HG03196 (cell line): ENCODE measurements at regions not wholly inside any gene's neighbourhood (a gene's known extent, or its start where the extent isn't known, plus 50 kb on each side); places are given as distances from the start of the nearest gene placed in this dataset.
A peak's percentile ranks its signal among the peaks of the same experiment; 100 is the strongest.
"Not testable (repeated sequence)": the region's sequence is repeated elsewhere in the genome, so short reads cannot be mapped to it uniquely, and the experiment has no call there.

Source experiments
- ATAC-seq: cut with Tn5 transposase; IDR thresholded peaks from one replicate; pipeline ENCODE4 v1.9.1; 2021; ENCODE audit not compliant: unreplicated experiment

- no peak for ATAC-seq
Measured at GRCh38 chr2:185475914-185476313, 262.7 kb upstream of the FSIP2 start.

- no peak for ATAC-seq
Measured at GRCh38 chr2:185477452-185477851, 261.2 kb upstream of the FSIP2 start.

- ATAC-seq = no peak
Measured at GRCh38 chr2:185484602-185485001, 254.0 kb upstream of the FSIP2 start.

- no peak for ATAC-seq
Measured at GRCh38 chr2:185502351-185502750, 236.3 kb upstream of the FSIP2 start.

GRCh38 chr2:185507719-185508118 is 230.9 kb upstream of the FSIP2 start:
- no peak for ATAC-seq

GRCh38 chr2:185510060-185510459 is 228.5 kb upstream of the FSIP2 start:
- ATAC-seq = no peak

GRCh38 chr2:185511925-185512324 is 226.7 kb upstream of the FSIP2 start:
- ATAC-seq = no peak

GRCh38 chr2:185522472-185522871 is 216.1 kb upstream of the FSIP2 start:
- ATAC-seq = no peak

- not testable (repeated sequence) for ATAC-seq
Measured at GRCh38 chr2:185524242-185524641, 214.4 kb upstream of the FSIP2 start.

GRCh38 chr2:185526161-185526560 is 212.4 kb upstream of the FSIP2 start:
- ATAC-seq = no peak

- no peak for ATAC-seq
Measured at GRCh38 chr2:185531721-185532120, 206.9 kb upstream of the FSIP2 start.

- no peak for ATAC-seq
Measured at GRCh38 chr2:185537689-185538088, 200.9 kb upstream of the FSIP2 start.

GRCh38 chr2:185567196-185567595 is 171.4 kb upstream of the FSIP2 start:
- no peak for ATAC-seq

GRCh38 chr2:185567940-185568339 is 170.7 kb upstream of the FSIP2 start:
- no peak for ATAC-seq

GRCh38 chr2:185578322-185578721 is 160.3 kb upstream of the FSIP2 start:
- peak; percentile 66 for ATAC-seq

- no peak for ATAC-seq
Measured at GRCh38 chr2:185583058-185583816, 155.4 kb upstream of the FSIP2 start.

- not testable (repeated sequence) for ATAC-seq
Measured at GRCh38 chr2:185585165-185585564, 153.4 kb upstream of the FSIP2 start.

- not testable (repeated sequence) for ATAC-seq
Measured at GRCh38 chr2:185591276-185591675, 147.3 kb upstream of the FSIP2 start.

GRCh38 chr2:185607945-185608344 is 130.7 kb upstream of the FSIP2 start:
- no peak for ATAC-seq

GRCh38 chr2:185608799-185609198 is 129.8 kb upstream of the FSIP2 start:
- no peak for ATAC-seq

GRCh38 chr2:185610301-185610700 is 128.3 kb upstream of the FSIP2 start:
- ATAC-seq = no peak

- ATAC-seq = no peak
Measured at GRCh38 chr2:185618625-185619024, 120.0 kb upstream of the FSIP2 start.

- ATAC-seq = no peak
Measured at GRCh38 chr2:185625604-185626003, 113.0 kb upstream of the FSIP2 start.
